ENCODE measurements at regions not wholly inside any gene's neighbourhood (a gene's known extent, or its start where the extent isn't known, plus 50 kb on each side); places are given as distances from the start of the nearest gene placed in this dataset.

- TF ChIP-seq CTCF (IDR thresholded peaks at IDR 0.05) = no peak
- no peak for TF ChIP-seq POLR2A (IDR thresholded peaks at IDR 0.05)
These were observed 393.9 kb downstream of the PLPP3 start for GRCh38 chr1:56185493-56185892.

All from lower leg skin (tissue), 3 donors.